Lower lobe of right lung (tissue), 2 donors: ENCODE measurements at regions not wholly inside any gene's neighbourhood (a gene's known extent, or its start where the extent isn't known, plus 50 kb on each side); places are given as distances from the start of the nearest gene placed in this dataset.

ENCODE experiments used
- ATAC-seq, 2 donors: fragments of 200-7000 bp; cut with Tn5 transposase; one replicate each; pipeline ENCODE4 v1.9.1; 2020 to 2022; ENCODE audit warnings: mild to moderate bottlenecking in 2 of 2, moderate library complexity in 2 of 2
- DNase-seq: peaks from one replicate; pipeline ENCODE4 v3.0.0-alpha.2; 2020
- H3K27ac ChIP-seq: fragments of 200-600 bp; one replicate; pipeline ENCODE4 v1.8.0; 2022
- H3K27me3 ChIP-seq: fragments of 200-600 bp; one replicate; pipeline ENCODE4 v1.8.0; 2022; ENCODE audit warnings: low read depth
- H3K36me3 ChIP-seq: fragments of 200-600 bp; one replicate; pipeline ENCODE4 v1.8.0; 2022; ENCODE audit warnings: mild to moderate bottlenecking
- H3K4me1 ChIP-seq: fragments of 200-600 bp; one replicate; pipeline ENCODE4 v1.8.0; 2022
- H3K4me3 ChIP-seq: fragments of 200-600 bp; one replicate; pipeline ENCODE4 v1.8.0; 2022; ENCODE audit warnings: mild to moderate bottlenecking
- H3K9me3 ChIP-seq: fragments of 200-600 bp; one replicate; pipeline ENCODE4 v1.8.0; 2022
- intact Hi-C: fragments of 100-400 bp; cut with DNase I; formaldehyde crosslinking; loops from one replicate; pipeline ENCODE4 v1.11.0; 2022
- TF ChIP-seq, protein P1 (sequence below): fragments of 200-600 bp; IDR thresholded peaks from one replicate; pipeline ENCODE4 v1.8.0; 2022; ENCODE audit warnings: antibody characterized with exemption, mild to moderate bottlenecking
- donor health status: DM: no; HTN: yes; CAD: no; lungs with severe emphysema.

DNA sequence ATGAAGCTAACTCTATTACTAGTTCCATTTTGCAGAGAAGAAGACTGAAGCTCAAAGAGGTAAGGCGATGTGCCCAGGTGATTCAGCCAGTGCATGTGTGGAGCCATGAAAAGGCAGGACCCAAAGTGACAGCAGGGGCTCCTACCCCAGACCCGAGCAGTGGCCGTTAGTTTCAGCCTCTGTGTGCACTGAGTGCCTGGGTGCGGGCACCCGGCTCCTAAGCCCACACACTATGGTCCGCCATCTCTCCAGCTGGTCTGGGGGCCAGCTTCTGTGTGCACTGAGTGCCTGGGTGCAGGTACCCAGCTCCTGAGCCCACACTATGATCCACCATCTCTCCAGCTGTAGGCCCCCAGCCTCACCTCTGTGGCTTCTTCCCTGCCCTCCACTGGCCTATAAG, 123.5 kb upstream of the CST7 start:
- no peak for DNase-seq
- Histone ChIP-seq H3K4me3 (no peak overlapping the region), H3K4me1 (no peaks in the 10 kb centered on the region), H3K27me3 (no peaks in the 10 kb centered on the region), H3K9me3 (no peaks in the 10 kb centered on the region), H3K36me3 (no peaks in the 10 kb centered on the region), H3K27ac (no peak overlapping the region)
- TF ChIP-seq, protein P1, sequence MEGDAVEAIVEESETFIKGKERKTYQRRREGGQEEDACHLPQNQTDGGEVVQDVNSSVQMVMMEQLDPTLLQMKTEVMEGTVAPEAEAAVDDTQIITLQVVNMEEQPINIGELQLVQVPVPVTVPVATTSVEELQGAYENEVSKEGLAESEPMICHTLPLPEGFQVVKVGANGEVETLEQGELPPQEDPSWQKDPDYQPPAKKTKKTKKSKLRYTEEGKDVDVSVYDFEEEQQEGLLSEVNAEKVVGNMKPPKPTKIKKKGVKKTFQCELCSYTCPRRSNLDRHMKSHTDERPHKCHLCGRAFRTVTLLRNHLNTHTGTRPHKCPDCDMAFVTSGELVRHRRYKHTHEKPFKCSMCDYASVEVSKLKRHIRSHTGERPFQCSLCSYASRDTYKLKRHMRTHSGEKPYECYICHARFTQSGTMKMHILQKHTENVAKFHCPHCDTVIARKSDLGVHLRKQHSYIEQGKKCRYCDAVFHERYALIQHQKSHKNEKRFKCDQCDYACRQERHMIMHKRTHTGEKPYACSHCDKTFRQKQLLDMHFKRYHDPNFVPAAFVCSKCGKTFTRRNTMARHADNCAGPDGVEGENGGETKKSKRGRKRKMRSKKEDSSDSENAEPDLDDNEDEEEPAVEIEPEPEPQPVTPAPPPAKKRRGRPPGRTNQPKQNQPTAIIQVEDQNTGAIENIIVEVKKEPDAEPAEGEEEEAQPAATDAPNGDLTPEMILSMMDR = no peak
- intact Hi-C loops = no loop called here
- no peak for ATAC-seq

DNA sequence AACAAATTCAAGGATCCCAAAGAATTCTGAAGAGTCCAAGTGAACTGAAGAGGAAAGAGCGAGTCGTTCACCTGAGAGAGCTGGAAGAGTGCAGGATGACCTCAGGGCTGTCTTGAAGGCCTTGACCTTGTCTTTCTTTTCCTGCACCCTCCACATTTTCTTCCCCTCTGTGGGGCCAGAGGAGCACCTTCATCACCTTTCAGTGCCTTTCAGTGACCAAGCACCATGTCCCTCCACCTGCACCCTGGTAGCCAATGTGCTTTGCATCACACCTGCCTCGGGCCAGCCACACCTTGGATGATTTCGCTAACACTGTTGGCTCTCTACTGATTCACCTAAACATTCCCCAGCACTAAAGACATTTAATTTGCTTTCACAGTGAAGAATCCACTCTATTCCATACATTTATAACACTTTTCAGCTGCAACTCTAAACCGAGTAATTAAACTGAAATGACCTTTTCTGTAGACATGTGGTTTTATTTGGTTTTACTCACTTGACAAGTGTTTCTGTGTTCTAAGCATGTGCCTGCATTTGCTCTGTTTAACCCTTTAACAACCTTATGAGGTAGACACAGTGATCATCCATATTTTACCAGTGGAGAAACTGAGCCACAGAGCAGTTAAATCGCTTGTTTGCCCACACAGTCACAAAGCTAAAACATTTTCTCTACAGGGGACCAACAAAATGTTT, 121.3 kb upstream of the CST7 start:
- H3K4me1 ChIP-seq = no peaks in the 10 kb centered on the region
- no peak overlapping the region for H3K4me3 ChIP-seq
- intact Hi-C loops = no loop called here
- no peak for DNase-seq
- H3K27ac ChIP-seq = no peak overlapping the region
- no peaks in the 10 kb centered on the region for H3K36me3 ChIP-seq
- ATAC-seq = no peak
- TF ChIP-seq, protein P1 = no peak
- H3K9me3 ChIP-seq = no peaks in the 10 kb centered on the region
- no peaks in the 10 kb centered on the region for H3K27me3 ChIP-seq

- ATAC-seq (no peak), DNase-seq (no peak)
These were observed 119.9 kb upstream of the CST7 start for GRCh38 chr20:24828992-24829648.

GRCh38 chr20:24829649-24830370, 119.3 kb upstream of the CST7 start:
- Histone ChIP-seq H3K4me1 (no peaks in the 10 kb centered on the region), H3K27me3 (no peaks in the 10 kb centered on the region), H3K9me3 (no peaks in the 10 kb centered on the region), H3K36me3 (no peaks in the 10 kb centered on the region), H3K4me3 (no peak overlapping the region), H3K27ac (no peak overlapping the region)
- intact Hi-C loops = no loop called here
- ATAC-seq = no peak
- DNase-seq = no peak
- TF ChIP-seq, protein P1 = no peak

More at GRCh38 chr20:24828992-24829648, 119.9 kb upstream of the CST7 start:
- Histone ChIP-seq H3K27ac (no peak overlapping the region), H3K9me3 (no peaks in the 10 kb centered on the region), H3K4me1 (no peaks in the 10 kb centered on the region), H3K27me3 (no peaks in the 10 kb centered on the region), H3K36me3 (no peaks in the 10 kb centered on the region), H3K4me3 (no peak overlapping the region)
- intact Hi-C loops = no loop called here
- TF ChIP-seq, protein P1 = no peak

- TF ChIP-seq, protein P1 = no peak
- no peak overlapping the region for H3K27ac ChIP-seq
These were observed 118.4 kb upstream of the CST7 start for GRCh38 chr20:24830649-24831048.

More at GRCh38 chr20:24830649-24831048, 118.4 kb upstream of the CST7 start:
- intact Hi-C loops = no loop called here
- Histone ChIP-seq H3K36me3 (no peaks in the 10 kb centered on the region), H3K4me1 (no peaks in the 10 kb centered on the region), H3K4me3 (no peak overlapping the region), H3K9me3 (no peaks in the 10 kb centered on the region), H3K27me3 (no peaks in the 10 kb centered on the region)
- no peak for ATAC-seq
- DNase-seq = no peak
